Endothelial cell of umbilical vein (primary cell): ENCODE measurements at regions not wholly inside any gene's neighbourhood (a gene's known extent, or its start where the extent isn't known, plus 50 kb on each side); places are given as distances from the start of the nearest gene placed in this dataset.

Experiments
- BruUV-seq: library from RNA; stranded (reverse); fragments of 400-500 nt; replicated peaks from 2 replicates; lab custom pipeline; 2021; lab: Mats Ljungman, UMichigan
- CTCF ChIA-PET: fragments of 300-600, 350-600 bp; sonication (Branson Sonifier 250); formaldehyde crosslinking; loops from one replicate; lab custom pipeline; 2021; ENCODE audit warnings: antibody characterized with exemption, inconsistent platforms; lab: Charles Lee
- POLR2A ChIA-PET: fragments of 300-600, 350-600 bp; sonication (Branson Sonifier 250); formaldehyde crosslinking; loops from one replicate; lab custom pipeline; 2021; ENCODE audit warnings: antibody characterized with exemption, inconsistent platforms; lab: Charles Lee
- DNase-seq: peaks from one replicate; pipeline ENCODE4 v3.0.0-alpha.2; 2011; ENCODE audit warnings: low read depth, low spot score
- FAIRE-seq: peaks from 2 replicates; lab custom pipeline; 2011; peaks lifted over from hg19 to GRCh38; lab: Jason Lieb, UNC
- H2AFZ ChIP-seq: 2 replicates; pipeline ENCODE4 v1.6.0; 2012; ENCODE audit warnings: low read depth, low read length, control low read depth, inconsistent platforms
- H3K27ac ChIP-seq: 2 replicates; pipeline ENCODE4 v1.5.1; 2011; ENCODE audit warnings: low read depth, mild to moderate bottlenecking, control low read depth, low read length, moderate library complexity; ENCODE audit not compliant: insufficient read depth
- H3K27me3 ChIP-seq, 2 experiments: 2 replicates each; pipeline versions ENCODE4 v1.6.0 to v1.6.1; 2011; ENCODE audit warnings: low read length in 2 of 2, mixed read lengths in 1 of 2; ENCODE audit not compliant: control insufficient read depth in 2 of 2, insufficient read depth in 2 of 2
- H3K36me3 ChIP-seq, 2 experiments: 2 replicates in 1 of 2; 3 replicates in 1 of 2; pipeline ENCODE4 v1.5.1; 2011; ENCODE audit warnings: low read length in 2 of 2, mild to moderate bottlenecking in 1 of 2, moderate library complexity in 1 of 2; ENCODE audit not compliant: control insufficient read depth in 2 of 2, insufficient read depth in 2 of 2; ENCODE audit errors: extremely low read depth in 1 of 2
- H3K4me1 ChIP-seq: 3 replicates; pipeline ENCODE4 v1.5.1; 2011; ENCODE audit warnings: mild to moderate bottlenecking, low read length; ENCODE audit not compliant: control insufficient read depth, insufficient read depth; ENCODE audit errors: extremely low read depth
- H3K4me2 ChIP-seq: 2 replicates; pipeline ENCODE4 v1.6.1; 2011; ENCODE audit warnings: low read length, control low read depth, mixed read lengths; ENCODE audit not compliant: insufficient read depth
- H3K4me3 ChIP-seq, 3 experiments: fragments of 200-600 bp in 1 of 3; sonication (generic), shearing (Covaris generic) in 1 of 3; replicated peaks in 1 of 3; 2 replicates each; pipeline ENCODE4 v1.5.1; 2011 to 2016; ENCODE audit warnings: control low read depth in 3 of 3, low read length in 3 of 3, mild to moderate bottlenecking in 2 of 3, inconsistent platforms in 1 of 3, low read depth in 1 of 3, moderate library complexity in 1 of 3; ENCODE audit not compliant: insufficient read depth in 1 of 3
- H3K79me2 ChIP-seq: 2 replicates; pipeline ENCODE4 v1.6.0; 2012; ENCODE audit warnings: low read length, inconsistent platforms; ENCODE audit not compliant: control insufficient read depth, insufficient read depth
- H3K9ac ChIP-seq: replicated peaks from 2 replicates; pipeline ENCODE3; 2011; ENCODE audit warnings: low read length, control low read depth; ENCODE audit not compliant: insufficient read depth; ENCODE audit errors: extremely low read depth
- H3K9me1 ChIP-seq: replicated peaks from 3 replicates; pipeline ENCODE4 v1.6.0; 2011; ENCODE audit warnings: mild to moderate bottlenecking, low read length; ENCODE audit not compliant: control insufficient read depth, insufficient read depth; ENCODE audit errors: extremely low read depth
- H3K9me3 ChIP-seq: replicated peaks from 2 replicates; pipeline ENCODE4 v1.5.1; 2012; ENCODE audit warnings: low read length, inconsistent platforms; ENCODE audit not compliant: control insufficient read depth, insufficient read depth
- H4K20me1 ChIP-seq: replicated peaks from 2 replicates; pipeline ENCODE3; 2011; ENCODE audit warnings: mild to moderate bottlenecking, low read length; ENCODE audit not compliant: control insufficient read depth, insufficient read depth; ENCODE audit errors: extremely low read depth
- EZH2 ChIP-seq: IDR thresholded peaks from 2 replicates; pipeline ENCODE4 v1.6.1; 2012; ENCODE audit warnings: borderline replicate concordance, low read depth, mild to moderate bottlenecking, moderate library complexity, low read length, inconsistent platforms; ENCODE audit not compliant: severe bottlenecking
- FOS ChIP-seq: IDR thresholded peaks from 2 replicates; pipeline ENCODE4 v1.6.1; 2011; ENCODE audit warnings: mild to moderate bottlenecking, low read length, moderate library complexity, borderline replicate concordance; ENCODE audit not compliant: insufficient read depth
- GATA2 ChIP-seq: IDR thresholded peaks from 2 replicates; pipeline ENCODE4 v1.7.0; 2011; ENCODE audit warnings: low read depth, mild to moderate bottlenecking, moderate library complexity, mixed read lengths, low read length; ENCODE audit not compliant: insufficient read length, insufficient read depth
- JUN ChIP-seq: IDR thresholded peaks from 2 replicates; pipeline ENCODE4 v1.6.1; 2011; ENCODE audit warnings: borderline replicate concordance, low read depth; ENCODE audit not compliant: insufficient read length, insufficient read depth
- MYC ChIP-seq: IDR thresholded peaks from one replicate; pipeline ENCODE4 v1.6.1; 2011; ENCODE audit warnings: mild to moderate bottlenecking, low read depth, low read length
- POLR2A ChIP-seq: IDR thresholded peaks from 2 replicates; pipeline ENCODE4 v1.6.1; 2012; ENCODE audit warnings: low read depth, mild to moderate bottlenecking, control low read depth, low read length
- POLR2AphosphoS5 ChIP-seq: IDR thresholded peaks from 2 replicates; pipeline ENCODE4 v1.6.1; 2012; ENCODE audit warnings: low read depth, mild to moderate bottlenecking, control low read depth, low read length, moderate library complexity; ENCODE audit not compliant: insufficient read depth
- dilution Hi-C: fragments of 300-500 bp; cut with MboI; formaldehyde crosslinking; loops from one replicate; pipeline ENCODE4 v1.15.0; 2019; ENCODE audit warnings: low sequenced_read_pairs; ENCODE audit not compliant: extremely low pct_ligation_motif_present
- intact Hi-C: fragments of 100-400 bp; cut with micrococcal nuclease; formaldehyde crosslinking; loops from one replicate; pipeline ENCODE4 v1.10.0; 2022
- TF ChIP-seq, protein P1 (sequence below): IDR thresholded peaks from 2 replicates; pipeline ENCODE4 v1.6.1; 2011; ENCODE audit not compliant: insufficient read depth, insufficient read length
- TF ChIP-seq, protein P2 (sequence below), 2 donors: IDR thresholded peaks; 1 replicate in 1 of 2; 2 replicates in 1 of 2; pipeline ENCODE4 v1.5.1; 2011; ENCODE audit warnings: low read length in 2 of 2, mild to moderate bottlenecking in 2 of 2, moderate library complexity in 2 of 2, control low read depth in 1 of 2, inconsistent platforms in 1 of 2, low read depth in 1 of 2; ENCODE audit not compliant: insufficient read depth in 1 of 2; ENCODE audit errors: extremely low read depth in 1 of 2

DNA sequence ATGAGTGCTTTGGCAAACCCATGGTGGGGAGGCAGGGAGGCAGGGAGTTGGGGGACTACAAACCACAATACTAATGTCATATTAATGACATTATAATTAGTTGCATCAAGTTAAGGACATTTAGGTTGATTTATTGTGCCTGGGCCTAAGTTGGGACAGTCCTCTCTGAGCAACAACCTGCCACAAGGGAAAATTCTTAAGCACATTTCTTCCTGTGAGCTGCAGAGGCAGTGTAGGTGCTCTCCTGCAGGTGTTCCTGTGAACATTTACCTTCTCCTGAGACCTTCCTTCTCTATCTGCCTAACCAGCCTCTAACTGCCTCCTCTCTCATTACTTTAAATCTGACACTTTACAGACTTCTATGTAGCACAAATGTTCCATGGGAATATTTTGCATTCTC lies 1830.0 kb upstream of the AGA start:
- FAIRE-seq (no peak), DNase-seq (no peak)
- dilution Hi-C loops (no loop called here), intact Hi-C loops (no loop called here)
- Histone ChIP-seq H3K79me2 (no peaks in the 10 kb centered on the region), H2AFZ (no peak overlapping the region), H3K27me3 (no peaks in the 10 kb centered on the region), H3K9me3 (no peaks in the 10 kb centered on the region), H4K20me1 (no peaks in the 10 kb centered on the region), H3K9me1 (no peaks in the 10 kb centered on the region), H3K4me3 (no peak overlapping the region), H3K9ac (no peak overlapping the region), H3K4me2 (no peak overlapping the region), H3K36me3 (no peaks in the 10 kb centered on the region), H3K4me1 (no peaks in the 10 kb centered on the region), H3K27ac (no peak overlapping the region)
- no peak for TF ChIP-seq POLR2AphosphoS5
- TF ChIP-seq EZH2: no peak
- TF ChIP-seq JUN: no peak
- TF ChIP-seq, protein P1, sequence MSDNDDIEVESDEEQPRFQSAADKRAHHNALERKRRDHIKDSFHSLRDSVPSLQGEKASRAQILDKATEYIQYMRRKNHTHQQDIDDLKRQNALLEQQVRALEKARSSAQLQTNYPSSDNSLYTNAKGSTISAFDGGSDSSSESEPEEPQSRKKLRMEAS: no peak
- no peak for TF ChIP-seq POLR2A
- no peak for TF ChIP-seq GATA2
- TF ChIP-seq MYC: no peak
- TF ChIP-seq FOS: no peak
- BruUV-seq: no TSS peak
- ChIA-PET CTCF (no interaction called here), POLR2A (no interaction called here)

DNA sequence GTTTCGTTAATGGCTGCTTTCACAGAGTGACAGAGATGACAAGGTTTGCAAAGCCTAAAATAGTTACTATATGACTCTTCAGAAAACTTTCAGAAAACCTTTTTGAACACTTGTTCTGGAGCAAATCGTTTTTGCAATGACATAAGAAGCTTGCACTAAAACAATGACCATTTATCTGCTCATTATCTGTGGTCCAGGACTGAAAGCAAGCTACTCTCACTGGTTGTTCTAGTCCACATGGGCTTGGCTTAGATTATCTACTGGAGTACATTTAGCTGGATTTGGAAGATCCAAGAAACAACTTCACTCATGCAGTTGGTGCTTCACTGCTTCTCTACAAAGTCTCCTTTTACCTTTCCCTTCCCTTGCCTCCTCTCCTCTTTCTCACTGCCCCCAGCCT lies 1836.4 kb upstream of the AGA start:
- TF ChIP-seq EZH2: no peak
- no peak for TF ChIP-seq POLR2AphosphoS5
- no peak for TF ChIP-seq GATA2
- no peak for TF ChIP-seq POLR2A
- TF ChIP-seq JUN: no peak
- TF ChIP-seq, protein P1: no peak
- no peak for TF ChIP-seq MYC
- no peak for TF ChIP-seq FOS
- TF ChIP-seq, protein P2, sequence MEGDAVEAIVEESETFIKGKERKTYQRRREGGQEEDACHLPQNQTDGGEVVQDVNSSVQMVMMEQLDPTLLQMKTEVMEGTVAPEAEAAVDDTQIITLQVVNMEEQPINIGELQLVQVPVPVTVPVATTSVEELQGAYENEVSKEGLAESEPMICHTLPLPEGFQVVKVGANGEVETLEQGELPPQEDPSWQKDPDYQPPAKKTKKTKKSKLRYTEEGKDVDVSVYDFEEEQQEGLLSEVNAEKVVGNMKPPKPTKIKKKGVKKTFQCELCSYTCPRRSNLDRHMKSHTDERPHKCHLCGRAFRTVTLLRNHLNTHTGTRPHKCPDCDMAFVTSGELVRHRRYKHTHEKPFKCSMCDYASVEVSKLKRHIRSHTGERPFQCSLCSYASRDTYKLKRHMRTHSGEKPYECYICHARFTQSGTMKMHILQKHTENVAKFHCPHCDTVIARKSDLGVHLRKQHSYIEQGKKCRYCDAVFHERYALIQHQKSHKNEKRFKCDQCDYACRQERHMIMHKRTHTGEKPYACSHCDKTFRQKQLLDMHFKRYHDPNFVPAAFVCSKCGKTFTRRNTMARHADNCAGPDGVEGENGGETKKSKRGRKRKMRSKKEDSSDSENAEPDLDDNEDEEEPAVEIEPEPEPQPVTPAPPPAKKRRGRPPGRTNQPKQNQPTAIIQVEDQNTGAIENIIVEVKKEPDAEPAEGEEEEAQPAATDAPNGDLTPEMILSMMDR (IDR thresholded peaks at IDR 0.05; ENCODE audit: extremely low read depth in 1 of 2, insufficient read depth in 1 of 2, low read depth in 1 of 2, low read length in 2 of 2): no peak
- dilution Hi-C loops: no loop called here

More for the DNA sequence above, 1836.4 kb upstream of the AGA start:
- Histone ChIP-seq H2AFZ (no peak overlapping the region), H3K4me2 (no peak overlapping the region), H3K4me1 (no peaks in the 10 kb centered on the region), H3K9ac (no peak overlapping the region), H4K20me1 (no peaks in the 10 kb centered on the region), H3K9me1 (no peaks in the 10 kb centered on the region), H3K4me3 (no peak overlapping the region), H3K79me2 (no peaks in the 10 kb centered on the region), H3K9me3 (peaks cover 2% of the 10 kb centered on the region), H3K27me3 (no peaks in the 10 kb centered on the region), H3K27ac (no peak overlapping the region), H3K36me3 (no peaks in the 10 kb centered on the region)
- FAIRE-seq: no peak
- ChIA-PET POLR2A (no interaction called here), CTCF (no interaction called here)
- DNase-seq: no peak
- intact Hi-C loops: no loop called here
- BruUV-seq: no TSS peak
